K562 (cell line): ENCODE measurements at regions not wholly inside any gene's neighbourhood (a gene's known extent, or its start where the extent isn't known, plus 50 kb on each side); places are given as distances from the start of the nearest gene placed in this dataset.

Experiments
- ATAC-seq: fragments of 200-7000 bp; cut with Tn5 transposase; 3 replicates; pipeline ENCODE4 v1.9.1; 2020; ENCODE audit warnings: moderate library complexity
- BruUV-seq: library from RNA; stranded (reverse); fragments of 400-500 nt; replicated peaks from 2 replicates; lab custom pipeline; 2021; lab: Mats Ljungman, UMichigan
- CTCF ChIA-PET: fragments of 300-600 bp; formaldehyde crosslinking; extraction: SDS; loops from one replicate; lab custom pipeline; 2021; ENCODE audit warnings: low intra/inter-chr PET ratio; lab: Yijun Ruan, JAX
- POLR2A ChIA-PET: fragments of 300-600, 350-650 bp; sonication (Branson Sonifier 250); formaldehyde crosslinking; extraction: SDS; loops from one replicate; lab custom pipeline; 2021; ENCODE audit warnings: antibody characterized with exemption, inconsistent platforms; lab: Yijun Ruan, JAX
- DNase-seq, 4 experiments: peaks; one replicate each; pipeline versions ENCODE4 v3.0.0 to v3.0.0-alpha.2; 2011 to 2018; ENCODE audit warnings: low spot score in 3 of 4, mixed read lengths in 3 of 4; ENCODE audit errors: extremely low read depth in 1 of 4
- FAIRE-seq: peaks from 2 replicates; lab custom pipeline; 2011; peaks lifted over from hg19 to GRCh38; lab: Jason Lieb, UNC
- H2AFZ ChIP-seq: 2 replicates; pipeline ENCODE4 v1.6.0; 2011; ENCODE audit warnings: low read depth, low read length, control low read depth, inconsistent platforms
- H3K27ac ChIP-seq: fragments of 200-600 bp; 3 replicates; pipeline ENCODE4 v1.8.0; 2011; ENCODE audit warnings: low read depth, mild to moderate bottlenecking, control low read depth, inconsistent platforms, low read length, moderate library complexity, mixed read lengths; ENCODE audit errors: extremely low read depth
- H3K27me3 ChIP-seq, 2 experiments: fragments of 300-600 bp in 1 of 2; 2 replicates in 1 of 2; 3 replicates in 1 of 2; pipeline versions ENCODE4 v1.6.0 to v1.8.0; 2011; ENCODE audit warnings: inconsistent platforms in 2 of 2, low read length in 2 of 2, mild to moderate bottlenecking in 1 of 2, mixed read lengths in 1 of 2, moderate library complexity in 1 of 2; ENCODE audit not compliant: control insufficient read depth in 2 of 2, insufficient read depth in 2 of 2
- H3K36me3 ChIP-seq: fragments of 300-600 bp; 3 replicates; pipeline ENCODE4 v1.8.0; 2011; ENCODE audit warnings: mild to moderate bottlenecking, low read length, inconsistent platforms; ENCODE audit not compliant: control insufficient read depth, insufficient read depth
- H3K4me1 ChIP-seq, 2 experiments: fragments of 200-600 bp in 1 of 2; replicated peaks in 1 of 2; 2 replicates in 1 of 2; 3 replicates in 1 of 2; pipeline versions ENCODE4 v1.5.1 to v1.8.0; 2011; ENCODE audit warnings: inconsistent platforms in 2 of 2, low read length in 2 of 2, mild to moderate bottlenecking in 1 of 2, mixed read lengths in 1 of 2, moderate library complexity in 1 of 2; ENCODE audit not compliant: control insufficient read depth in 2 of 2, insufficient read depth in 2 of 2
- H3K4me2 ChIP-seq: 2 replicates; pipeline ENCODE4 v1.6.1; 2011; ENCODE audit warnings: low read length, control low read depth, inconsistent platforms, mixed read lengths; ENCODE audit not compliant: insufficient read depth
- H3K4me3 ChIP-seq: fragments of 200-600 bp; sonication (generic), shearing (Covaris generic); 2 replicates; pipeline ENCODE4 v1.5.1; 2016; ENCODE audit warnings: control low read depth, inconsistent platforms
- H3K79me2 ChIP-seq: fragments of 200-600 bp; 3 replicates; pipeline ENCODE4 v1.8.0; 2011; ENCODE audit warnings: low read length, inconsistent platforms; ENCODE audit not compliant: control insufficient read depth, insufficient read depth
- H3K9ac ChIP-seq, 2 experiments: 2 replicates each; pipeline versions ENCODE4 v1.6.0 to v1.6.1; 2011; ENCODE audit warnings: low read depth in 2 of 2, low read length in 2 of 2, control low read depth in 1 of 2, inconsistent platforms in 1 of 2, mild to moderate bottlenecking in 1 of 2, mixed read lengths in 1 of 2; ENCODE audit not compliant: insufficient read depth in 1 of 2
- H3K9me1 ChIP-seq: one replicate; pipeline ENCODE4 v1.6.0; 2011; ENCODE audit warnings: inconsistent platforms, mild to moderate bottlenecking, low read length, moderate library complexity; ENCODE audit not compliant: control insufficient read depth, insufficient read depth
- H3K9me3 ChIP-seq: replicated peaks from 2 replicates; pipeline ENCODE4 v1.5.1; 2011; ENCODE audit warnings: low read depth, low read length, inconsistent platforms; ENCODE audit not compliant: control insufficient read depth, insufficient read depth
- H4K20me1 ChIP-seq: replicated peaks from 2 replicates; pipeline ENCODE4 v1.6.1; 2011; ENCODE audit warnings: low read length, inconsistent platforms, mixed read lengths; ENCODE audit not compliant: control insufficient read depth, insufficient read depth
- CBX8 ChIP-seq: fragments of 200-600 bp; sonication (generic); IDR thresholded peaks from 2 replicates; pipeline ENCODE4 v1.6.1; 2012; ENCODE audit warnings: borderline replicate concordance, mixed run types, low read depth, mild to moderate bottlenecking, moderate library complexity, mixed read lengths, low read length, control low read depth, inconsistent platforms; ENCODE audit not compliant: poor library complexity, severe bottlenecking; ENCODE audit errors: extremely low read depth
- CC2D1A ChIP-seq: fragments of 450-650 bp; IDR thresholded peaks from 2 replicates; pipeline ENCODE4 v1.6.1; 2017; ENCODE audit warnings: mild to moderate bottlenecking
- ERF ChIP-seq: fragments of 450-650 bp; formaldehyde crosslinking; IDR thresholded peaks from 2 replicates; pipeline ENCODE4 v1.4.0; 2020; ENCODE audit warnings: mild to moderate bottlenecking, mixed read lengths
- FOXO4 ChIP-seq: fragments of 450-650 bp; formaldehyde crosslinking; IDR thresholded peaks from 2 replicates; pipeline ENCODE4 v1.4.0; 2020; ENCODE audit warnings: mild to moderate bottlenecking, moderate library complexity
- MAFF ChIP-seq: IDR thresholded peaks from 2 replicates; pipeline ENCODE4 v1.6.1; 2012; ENCODE audit warnings: low read length, improper control_type of control experiment
- MAFK ChIP-seq: IDR thresholded peaks from 2 replicates; pipeline ENCODE4 v1.6.1; 2011; ENCODE audit warnings: low read length, improper control_type of control experiment
- MEIS2 ChIP-seq: fragments of 450-650 bp; IDR thresholded peaks from 2 replicates; pipeline ENCODE4 v1.6.1; 2014; ENCODE audit warnings: mild to moderate bottlenecking; ENCODE audit not compliant: partially characterized antibody
- POU5F1 ChIP-seq: fragments of 150-350 bp; IDR thresholded peaks from 2 replicates; pipeline ENCODE4 v1.6.1; 2014; ENCODE audit warnings: borderline replicate concordance, low read length, low read depth, mild to moderate bottlenecking; ENCODE audit not compliant: partially characterized antibody
- RNF2 ChIP-seq: sonication (generic); IDR thresholded peaks from 2 replicates; pipeline ENCODE4 v1.6.1; 2016
- SNAPC5 ChIP-seq: fragments of 250-450 bp; sonication (Bioruptor Pico); IDR thresholded peaks from 2 replicates; pipeline ENCODE4 v1.8.0; 2021; ENCODE audit warnings: moderate library complexity, mild to moderate bottlenecking, inconsistent platforms
- TCF3 ChIP-seq: sonication (generic); formaldehyde crosslinking; IDR thresholded peaks from 2 replicates; pipeline ENCODE4 v1.4.0; 2020; ENCODE audit warnings: mild to moderate bottlenecking, missing genetic modification reagents
- TFAP4 ChIP-seq: sonication (generic); formaldehyde crosslinking; IDR thresholded peaks from 2 replicates; pipeline ENCODE4 v1.8.0; 2022; ENCODE audit warnings: missing genetic modification reagents, mild to moderate bottlenecking, moderate library complexity, borderline replicate concordance
- TRIM28 ChIP-seq: fragments of 450-650 bp; IDR thresholded peaks from 2 replicates; pipeline ENCODE4 v1.6.1; 2017
- ZNF232 ChIP-seq: sonication (generic); formaldehyde crosslinking; IDR thresholded peaks from 2 replicates; pipeline ENCODE4 v1.8.0; 2022; ENCODE audit warnings: mild to moderate bottlenecking, missing genetic modification reagents
- ZNF316 ChIP-seq: fragments of 450-650 bp; IDR thresholded peaks from 2 replicates; pipeline ENCODE4 v1.6.1; 2016
- ZNF431 ChIP-seq: sonication (generic); formaldehyde crosslinking; IDR thresholded peaks from 2 replicates; pipeline ENCODE4 v1.8.0; 2022; ENCODE audit warnings: mild to moderate bottlenecking, missing genetic modification reagents
- ZNF449 ChIP-seq: fragments of 250-450 bp; sonication (Bioruptor Pico); IDR thresholded peaks from 2 replicates; pipeline ENCODE4 v1.8.0; 2022; ENCODE audit warnings: moderate library complexity, mild to moderate bottlenecking, inconsistent platforms
- ZNF695 ChIP-seq: fragments of 450-650 bp; formaldehyde crosslinking; IDR thresholded peaks from 2 replicates; pipeline ENCODE4 v1.4.0; 2020; ENCODE audit warnings: mild to moderate bottlenecking, moderate library complexity
- WGBS: fragments of 100-300 bp; shearing (Covaris generic); methylation state at CpG from one replicate; pipeline ENCODE4 v1.1.6; 2016; ENCODE audit warnings: low coverage, mixed read lengths; ENCODE audit not compliant: insufficient coverage; ENCODE audit errors: missing lambda C conversion rate; 5-methylcytosine and 5-hydroxymethylcytosine counted together
- in situ Hi-C: fragments of 300-500 bp; cut with MboI; formaldehyde crosslinking; loops from 4 replicates; pipeline ENCODE4 v1.15.0; 2018; ENCODE audit warnings: inconsistent platforms, mixed read lengths
- intact Hi-C: fragments of 100-400 bp; cut with micrococcal nuclease; formaldehyde crosslinking; loops from 2 replicates; pipeline ENCODE4 v1.14.2; 2022

- TF ChIP-seq ZNF431 (CRISPR knock-in tag) (no peak), SNAPC5 (CRISPR knock-in tag) (no peak), CC2D1A (no peak), CBX8 (no peak), POU5F1 (no peak)
These were observed 593.2 kb downstream of the TMA16 start (continued) for GRCh38 chr4:164087733-164088132.

GRCh38 chr4:164095313-164096110, 601.0 kb downstream of the TMA16 start:
- Histone ChIP-seq H3K27me3 (no peaks in the 10 kb centered on the region), H3K9ac (no peak overlapping the region), H2AFZ (no peak overlapping the region), H3K79me2 (no peaks in the 10 kb centered on the region), H3K4me2 (no peak overlapping the region), H3K4me3 (no peak overlapping the region), H3K9me1 (no peaks in the 10 kb centered on the region), H3K36me3 (no peaks in the 10 kb centered on the region), H3K4me1 (no peaks in the 10 kb centered on the region), H3K27ac (no peak overlapping the region), H3K9me3 (no peaks in the 10 kb centered on the region), H4K20me1 (no peaks in the 10 kb centered on the region)
- intact Hi-C loops (no loop called here), in situ Hi-C loops (no loop called here)
- FAIRE-seq (no peak), DNase-seq (no peak), ATAC-seq (no peak)
- WGBS, result 9% methylated on average over 5 of the region's 5 CpGs
- ChIA-PET POLR2A (no interaction called here), CTCF (no interaction called here)
- no TSS peak for BruUV-seq
- TF ChIP-seq MAFF (peak; percentile 75), ERF (CRISPR knock-in tag) (no peak), ZNF449 (CRISPR knock-in tag) (no peak), RNF2 (no peak), ZNF316 (peak; percentile 87), FOXO4 (CRISPR knock-in tag) (no peak), ZNF232 (CRISPR knock-in tag) (no peak), TFAP4 (CRISPR knock-in tag) (no peak), MAFK (peak; percentile 75), TCF3 (CRISPR knock-in tag) (no peak), MEIS2 (no peak), TRIM28 (no peak), ZNF695 (no peak)
